ENCODE measurements at regions not wholly inside any gene's neighbourhood (a gene's known extent, or its start where the extent isn't known, plus 50 kb on each side); places are given as distances from the start of the nearest gene placed in this dataset.
"Not testable (repeated sequence)": the region's sequence is repeated elsewhere in the genome, so short reads cannot be mapped to it uniquely, and the experiment has no call there.

DNA sequence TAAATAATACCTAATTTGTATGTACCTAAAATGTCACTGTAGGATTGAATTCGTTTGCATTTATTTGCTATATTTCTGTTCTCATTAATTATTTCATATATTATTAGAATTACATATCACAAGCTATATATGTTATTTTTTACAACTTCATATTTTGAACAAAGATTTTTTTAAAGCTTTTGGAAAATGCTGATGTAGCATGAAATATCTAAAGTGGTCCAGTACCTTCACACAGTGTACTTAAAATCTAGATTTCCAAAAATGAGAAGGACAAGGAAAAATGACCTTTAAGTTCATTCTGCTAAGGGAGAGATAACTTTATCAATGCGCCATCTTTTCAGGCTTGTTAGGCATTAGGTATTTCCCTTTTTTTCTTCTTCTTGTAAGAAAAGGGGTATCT lies 71.8 kb downstream of the LARP7 start:
- peaks cover 55% of the 10 kb centered on the region for H3K27me3 ChIP-seq (ENCODE audit: insufficient read depth, low read length)

DNA sequence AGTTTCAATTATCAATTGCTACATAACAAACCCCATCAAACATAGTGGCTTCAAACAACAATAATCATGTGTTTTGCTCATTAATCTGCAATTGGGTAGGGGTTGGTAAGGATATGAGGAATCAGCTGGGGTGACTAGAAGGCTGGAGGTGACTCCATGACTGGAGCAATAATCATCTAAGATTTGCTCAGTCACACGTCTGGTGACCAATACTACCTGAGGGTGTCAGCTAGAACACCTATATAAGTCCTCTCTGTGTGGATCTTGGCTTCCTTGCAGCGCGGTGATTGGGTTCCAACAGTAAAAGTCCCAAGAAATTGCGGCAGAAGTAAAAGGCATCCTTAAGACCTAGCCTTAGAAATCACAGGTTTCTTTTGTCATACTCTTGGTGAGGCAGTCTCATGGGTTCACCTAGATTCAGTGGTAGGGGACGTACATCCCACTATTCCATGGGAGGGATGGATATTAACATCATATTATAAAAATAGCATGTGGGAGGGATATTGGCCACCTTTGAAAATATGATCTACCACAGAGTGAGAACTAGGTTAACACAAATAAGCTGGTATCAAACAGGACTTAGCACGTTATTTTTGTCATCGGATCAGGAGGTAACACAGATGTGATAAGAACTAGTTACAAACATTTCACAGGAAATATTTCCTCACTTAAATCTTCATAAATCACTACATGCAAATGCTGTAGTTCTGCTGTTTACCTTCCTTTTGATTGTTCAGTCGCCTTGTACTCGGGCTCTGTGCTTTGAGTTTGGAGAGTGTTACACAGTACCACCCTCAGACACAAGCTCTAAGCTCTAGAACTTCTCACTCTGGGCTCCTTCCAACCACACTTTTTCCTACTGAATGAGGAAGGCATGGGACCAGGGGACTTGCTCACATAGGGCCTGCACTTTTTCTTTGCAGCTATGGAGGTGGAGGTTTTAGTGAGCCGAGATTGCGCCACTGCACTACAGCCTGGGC lies 78.3 kb downstream of the LARP7 start:
- no peaks in the 10 kb centered on the region for H3K4me1 ChIP-seq (ENCODE audit: insufficient read depth, low read length)
- no peaks in the 10 kb centered on the region for H3K27me3 ChIP-seq (ENCODE audit: insufficient read depth, low read length)
- H3K9me3 ChIP-seq (ENCODE audit: low read depth, low read length), result no peaks in the 10 kb centered on the region
- no peak overlapping the region for H3K4me3 ChIP-seq (ENCODE audit: low read length)

More for the DNA sequence above, 71.8 kb downstream of the LARP7 start:
- H3K4me3 ChIP-seq (ENCODE audit: low read length), result no peak overlapping the region
- no peaks in the 10 kb centered on the region for H3K9me3 ChIP-seq (ENCODE audit: low read depth, low read length)
- peaks cover 15% of the 10 kb centered on the region for H3K4me1 ChIP-seq (ENCODE audit: insufficient read depth, low read length)

DNA sequence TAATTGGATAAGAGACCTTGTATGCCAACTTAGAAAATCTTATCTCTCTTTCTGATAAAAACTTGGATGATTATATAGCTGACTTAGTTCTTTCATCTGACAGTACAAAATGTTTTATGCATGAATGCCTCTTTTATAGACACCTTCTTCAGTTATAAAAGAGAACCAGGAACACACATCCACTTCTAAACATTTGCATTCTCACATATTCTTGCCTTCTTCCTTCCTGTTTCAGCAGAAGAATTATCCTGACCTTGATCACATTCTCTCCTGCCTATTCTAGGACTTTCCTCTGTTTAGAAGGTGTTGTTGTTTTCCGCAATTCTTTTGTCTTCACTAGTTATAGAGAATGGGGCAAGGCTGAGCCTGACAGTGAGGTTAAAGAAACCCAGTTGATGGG lies 80.9 kb downstream of the LARP7 start:
- Histone ChIP-seq H3K4me3 (ENCODE audit: low read length) (no peak overlapping the region), H3K27me3 (ENCODE audit: insufficient read depth, low read length) (no peaks in the 10 kb centered on the region), H3K9me3 (ENCODE audit: low read depth, low read length) (no peaks in the 10 kb centered on the region), H3K4me1 (ENCODE audit: insufficient read depth, low read length) (no peaks in the 10 kb centered on the region)

DNA sequence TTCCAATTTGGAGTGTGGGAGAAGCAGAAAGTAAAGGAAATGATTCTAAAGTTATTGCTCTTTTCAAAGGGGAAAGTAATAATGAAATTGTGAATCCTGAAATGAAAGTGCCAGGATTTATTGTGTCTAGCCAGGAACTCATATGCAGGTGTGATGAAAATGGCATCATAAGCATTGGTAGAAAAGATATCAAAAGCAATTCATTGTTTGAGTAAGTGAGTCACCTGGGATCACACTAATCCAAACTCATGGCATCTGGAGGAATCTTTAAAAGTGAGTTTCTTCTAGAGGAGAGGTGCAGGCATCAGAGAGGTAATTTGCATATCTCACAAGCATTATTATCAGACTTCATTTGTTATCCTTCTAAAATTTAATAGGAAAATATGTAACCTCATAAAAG lies 84.7 kb downstream of the LARP7 start:
- no peaks in the 10 kb centered on the region for H3K27me3 ChIP-seq (ENCODE audit: insufficient read depth, low read length)
- no peaks in the 10 kb centered on the region for H3K9me3 ChIP-seq (ENCODE audit: low read depth, low read length)
- H3K4me1 ChIP-seq (ENCODE audit: insufficient read depth, low read length), result no peaks in the 10 kb centered on the region
- no peak overlapping the region for H3K4me3 ChIP-seq (ENCODE audit: low read length)

DNA sequence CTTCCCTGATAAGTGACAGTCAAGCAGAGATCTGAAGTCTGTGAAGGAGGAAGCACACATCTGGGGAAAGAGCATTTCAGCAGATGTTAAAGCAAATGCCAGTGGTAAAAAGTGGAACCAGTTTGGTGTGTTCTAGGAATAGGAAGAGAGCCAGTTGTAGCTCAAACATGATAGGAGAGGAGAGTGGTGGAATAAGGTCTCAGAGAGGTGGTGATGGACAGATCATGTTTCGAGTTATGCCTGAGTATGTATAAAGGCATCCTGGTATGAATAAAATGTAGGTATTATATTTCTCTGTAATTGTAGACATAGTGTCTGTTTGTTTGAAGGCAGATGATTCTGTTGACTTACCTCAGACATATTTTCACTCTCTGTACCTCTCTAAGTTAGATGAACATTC lies 89.1 kb downstream of the LARP7 start:
- H3K9me3 ChIP-seq (ENCODE audit: low read depth, low read length), result no peaks in the 10 kb centered on the region
- no peaks in the 10 kb centered on the region for H3K4me1 ChIP-seq (ENCODE audit: insufficient read depth, low read length)
- H3K27me3 ChIP-seq (ENCODE audit: insufficient read depth, low read length), result no peaks in the 10 kb centered on the region
- H3K4me3 ChIP-seq (ENCODE audit: low read length), result no peak overlapping the region

DNA sequence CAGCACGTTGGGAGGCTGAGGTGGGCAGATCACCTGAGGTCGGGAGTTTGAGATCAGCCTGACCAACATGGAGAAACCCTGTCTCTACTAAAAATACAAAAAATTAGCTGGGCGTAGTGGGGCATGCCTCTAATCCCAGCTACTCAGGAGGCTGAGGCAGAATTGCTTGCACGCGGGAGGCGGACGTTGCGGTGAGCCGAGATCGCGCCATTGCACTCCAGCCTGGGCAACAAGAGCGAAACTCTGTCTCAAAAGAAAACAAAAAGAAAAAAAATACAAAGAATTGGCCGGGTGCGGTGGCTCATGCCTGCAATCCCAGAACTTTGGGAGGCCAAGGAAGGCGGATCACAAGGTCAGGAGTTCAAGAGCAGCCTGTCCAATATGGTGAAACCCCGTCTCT lies 90.8 kb downstream of the LARP7 start:
- H3K27me3 ChIP-seq (ENCODE audit: insufficient read depth, low read length); H3K9me3 ChIP-seq (ENCODE audit: low read depth, low read length); H3K4me3 ChIP-seq (ENCODE audit: low read length); H3K4me1 ChIP-seq (ENCODE audit: insufficient read depth, low read length): not testable (repeated sequence)

DNA sequence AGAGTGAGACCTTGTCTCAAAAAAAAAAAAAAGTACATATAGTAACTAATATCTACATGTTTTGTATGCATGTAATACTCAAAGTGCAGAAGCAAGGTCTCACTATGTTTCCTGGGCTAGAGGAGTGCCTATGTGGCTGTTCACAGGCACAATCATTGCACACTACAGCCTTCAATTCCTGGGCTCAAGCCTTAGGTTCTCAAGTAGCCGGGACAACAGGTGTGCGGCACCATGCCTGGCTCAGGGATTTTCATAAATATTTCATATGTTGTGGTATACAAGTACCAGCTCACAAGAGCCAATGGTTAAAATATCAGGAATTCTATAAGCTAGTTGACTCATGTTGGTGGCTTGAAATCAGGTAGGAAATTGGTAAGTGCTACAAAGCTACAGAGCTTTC lies 94.8 kb downstream of the LARP7 start:
- Histone ChIP-seq H3K4me1 (ENCODE audit: insufficient read depth, low read length) (no peaks in the 10 kb centered on the region), H3K9me3 (ENCODE audit: low read depth, low read length) (no peaks in the 10 kb centered on the region), H3K4me3 (ENCODE audit: low read length) (no peak overlapping the region), H3K27me3 (ENCODE audit: insufficient read depth, low read length) (no peaks in the 10 kb centered on the region)

DNA sequence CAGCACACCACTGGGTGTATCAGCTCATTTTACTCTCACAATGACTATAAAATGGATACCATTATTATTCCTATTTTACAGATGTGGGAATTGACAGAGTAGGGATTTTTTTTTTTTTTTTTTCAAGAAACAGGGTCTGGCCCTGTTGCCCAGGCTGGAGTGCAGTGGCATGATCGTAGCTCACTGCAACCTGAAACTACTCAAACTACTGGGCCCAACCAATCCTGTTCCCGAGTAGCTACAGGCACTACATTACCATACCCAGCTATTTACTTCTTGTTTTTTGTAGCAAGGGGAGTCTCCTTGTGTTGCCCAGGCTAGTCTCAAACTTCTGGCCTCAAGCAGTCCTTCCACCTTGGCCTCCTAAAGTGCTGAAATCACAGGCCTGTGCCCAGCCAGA lies 95.2 kb downstream of the LARP7 start:
- no peaks in the 10 kb centered on the region for H3K9me3 ChIP-seq (ENCODE audit: low read depth, low read length)
- H3K27me3 ChIP-seq (ENCODE audit: insufficient read depth, low read length), result no peaks in the 10 kb centered on the region
- H3K4me3 ChIP-seq (ENCODE audit: low read length), result no peak overlapping the region
- no peaks in the 10 kb centered on the region for H3K4me1 ChIP-seq (ENCODE audit: insufficient read depth, low read length)

DNA sequence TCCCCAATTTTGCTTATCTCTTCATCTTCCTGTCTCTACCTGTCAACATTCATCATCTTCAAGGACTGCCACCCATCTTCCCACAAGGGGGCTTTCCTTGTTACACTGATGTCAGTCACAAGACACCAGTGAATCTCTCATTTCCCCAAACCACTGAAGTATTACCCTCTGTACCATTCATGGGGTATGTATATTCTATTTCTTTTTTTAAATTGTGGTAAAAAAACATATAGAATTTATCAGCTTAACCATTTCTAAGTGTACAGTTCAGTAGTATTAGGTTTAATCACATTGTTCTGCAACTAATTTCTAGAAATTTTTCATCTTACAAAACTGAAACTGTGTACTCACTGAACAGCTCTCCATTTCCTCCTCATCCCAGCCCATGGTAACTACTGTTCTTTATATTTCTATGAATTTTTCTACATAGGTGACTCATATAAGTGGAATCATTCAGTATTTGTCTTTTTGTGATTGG lies 98.6 kb downstream of the LARP7 start:
- H3K9me3 ChIP-seq (ENCODE audit: low read depth, low read length), result no peaks in the 10 kb centered on the region
- no peaks in the 10 kb centered on the region for H3K4me1 ChIP-seq (ENCODE audit: insufficient read depth, low read length)
- H3K4me3 ChIP-seq (ENCODE audit: low read length), result no peak overlapping the region
- no peaks in the 10 kb centered on the region for H3K27me3 ChIP-seq (ENCODE audit: insufficient read depth, low read length)

DNA sequence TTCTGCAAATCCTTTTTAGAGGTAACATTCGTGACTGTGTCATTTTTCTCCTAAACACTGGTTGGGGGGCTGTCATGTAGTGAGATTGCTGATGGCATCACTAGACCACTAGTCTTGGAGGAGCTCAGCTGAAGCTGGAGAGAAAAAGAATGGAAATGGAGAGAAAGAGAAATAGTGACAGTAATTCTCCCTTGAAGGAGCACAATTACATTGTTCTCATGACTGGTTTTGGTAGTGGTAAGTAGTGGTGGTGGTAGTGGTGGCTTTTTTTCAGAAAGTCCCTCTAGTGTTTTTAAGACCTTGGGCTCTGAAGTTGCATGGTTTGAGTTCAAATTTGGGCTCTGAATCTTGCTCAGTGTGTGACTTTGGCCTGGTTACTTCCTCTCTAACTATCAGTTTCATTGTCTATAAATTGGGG lies 99.8 kb downstream of the LARP7 start:
- no peaks in the 10 kb centered on the region for H3K4me1 ChIP-seq (ENCODE audit: insufficient read depth, low read length)
- H3K4me3 ChIP-seq (ENCODE audit: low read length), result no peak overlapping the region
- no peaks in the 10 kb centered on the region for H3K9me3 ChIP-seq (ENCODE audit: low read depth, low read length)
- no peaks in the 10 kb centered on the region for H3K27me3 ChIP-seq (ENCODE audit: insufficient read depth, low read length)

DNA sequence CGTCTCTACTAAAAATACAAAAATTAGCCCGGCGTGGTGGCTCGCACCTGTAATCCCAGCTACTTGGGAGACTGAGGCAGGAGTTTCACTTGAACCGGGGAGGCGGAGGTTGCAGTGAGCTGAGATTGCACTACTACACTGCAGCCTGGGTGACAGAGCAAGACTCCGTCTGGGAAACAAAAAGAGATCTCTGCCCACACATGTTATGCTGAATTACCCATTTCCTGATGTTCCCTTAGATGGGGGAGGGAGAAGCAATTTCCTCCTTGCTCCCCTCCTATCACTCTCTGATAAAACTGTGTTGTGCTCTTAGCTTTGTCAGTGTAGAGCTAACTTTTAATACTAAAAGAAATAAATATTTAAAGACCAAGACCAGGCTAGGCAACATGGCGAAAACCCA lies 102.5 kb downstream of the LARP7 start:
- Histone ChIP-seq H3K27me3 (ENCODE audit: insufficient read depth, low read length) (no peaks in the 10 kb centered on the region), H3K9me3 (ENCODE audit: low read depth, low read length) (no peaks in the 10 kb centered on the region), H3K4me3 (ENCODE audit: low read length) (no peak overlapping the region), H3K4me1 (ENCODE audit: insufficient read depth, low read length) (no peaks in the 10 kb centered on the region)

DNA sequence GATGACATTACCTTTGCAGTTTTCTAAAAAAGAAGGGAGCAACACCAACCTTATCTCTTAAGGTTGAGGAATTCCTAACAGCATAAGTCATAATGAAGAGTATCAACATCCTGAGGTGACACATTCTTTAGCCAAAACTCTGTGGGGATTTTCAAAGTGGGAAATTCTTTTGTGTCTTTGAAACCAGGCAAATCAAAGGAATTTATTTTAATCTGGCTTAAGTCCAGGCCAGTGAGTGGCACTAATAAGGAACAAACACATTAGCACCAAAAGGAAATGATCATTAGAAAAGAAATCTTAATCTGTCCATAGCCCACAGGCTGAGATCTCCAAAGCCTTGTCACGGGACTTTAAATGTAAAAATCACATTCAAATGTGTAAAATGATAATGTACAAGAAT lies 110.1 kb downstream of the LARP7 start:
- Histone ChIP-seq H3K27me3 (ENCODE audit: insufficient read depth, low read length) (peaks cover 4% of the 10 kb centered on the region), H3K4me3 (ENCODE audit: low read length) (no peak overlapping the region), H3K9me3 (ENCODE audit: low read depth, low read length) (no peaks in the 10 kb centered on the region), H3K4me1 (ENCODE audit: insufficient read depth, low read length) (no peaks in the 10 kb centered on the region)

DNA sequence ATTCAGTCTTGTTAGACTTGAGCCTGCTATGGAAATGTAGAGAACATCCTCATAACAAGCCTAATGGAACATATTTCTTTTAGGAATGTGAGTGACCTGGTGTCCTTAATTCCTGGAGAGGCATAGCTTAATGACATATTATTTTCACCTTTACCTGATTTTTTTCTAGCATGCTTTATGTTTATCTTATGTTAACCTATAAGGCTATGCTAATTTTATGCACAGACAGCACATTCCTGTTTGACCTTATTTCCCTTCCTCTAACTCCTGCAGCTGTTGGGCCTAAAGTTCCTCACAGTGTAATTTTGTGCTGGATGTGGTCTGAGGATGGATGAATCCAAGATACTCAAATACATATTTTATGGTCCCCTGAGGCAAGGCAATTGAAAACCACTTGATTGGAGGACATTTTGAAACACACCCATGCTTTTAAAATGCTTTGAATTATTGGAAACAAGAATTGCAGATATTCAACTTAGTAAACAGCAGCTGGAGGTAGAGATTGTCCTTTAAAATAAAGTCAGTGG lies 111.5 kb downstream of the LARP7 start:
- no peaks in the 10 kb centered on the region for H3K9me3 ChIP-seq (ENCODE audit: low read depth, low read length)
- peaks cover 4% of the 10 kb centered on the region for H3K27me3 ChIP-seq (ENCODE audit: insufficient read depth, low read length)
- H3K4me3 ChIP-seq (ENCODE audit: low read length), result no peak overlapping the region
- H3K4me1 ChIP-seq (ENCODE audit: insufficient read depth, low read length), result no peaks in the 10 kb centered on the region

DNA sequence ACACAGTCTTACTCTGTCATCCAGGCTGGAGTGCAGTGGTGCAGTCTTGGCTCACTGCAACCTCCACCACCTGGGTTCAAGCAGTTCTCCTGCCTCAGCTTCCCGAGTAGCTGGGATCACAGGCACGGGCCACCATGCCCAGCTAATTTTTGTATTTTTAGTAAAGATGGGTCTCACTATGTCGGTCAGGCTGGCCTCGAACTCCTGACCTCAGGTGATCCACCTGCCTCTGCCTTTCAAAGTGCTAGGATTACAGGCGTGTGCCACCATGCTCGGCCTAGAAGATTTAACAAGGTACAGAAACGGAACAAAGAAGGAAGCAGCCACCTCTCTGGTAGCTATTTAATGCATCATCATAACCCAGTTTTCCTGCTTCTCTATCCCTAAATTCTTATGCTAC lies 113.8 kb downstream of the LARP7 start:
- H3K9me3 ChIP-seq (ENCODE audit: low read depth, low read length); H3K27me3 ChIP-seq (ENCODE audit: insufficient read depth, low read length); H3K4me3 ChIP-seq (ENCODE audit: low read length); H3K4me1 ChIP-seq (ENCODE audit: insufficient read depth, low read length): not testable (repeated sequence)

DNA sequence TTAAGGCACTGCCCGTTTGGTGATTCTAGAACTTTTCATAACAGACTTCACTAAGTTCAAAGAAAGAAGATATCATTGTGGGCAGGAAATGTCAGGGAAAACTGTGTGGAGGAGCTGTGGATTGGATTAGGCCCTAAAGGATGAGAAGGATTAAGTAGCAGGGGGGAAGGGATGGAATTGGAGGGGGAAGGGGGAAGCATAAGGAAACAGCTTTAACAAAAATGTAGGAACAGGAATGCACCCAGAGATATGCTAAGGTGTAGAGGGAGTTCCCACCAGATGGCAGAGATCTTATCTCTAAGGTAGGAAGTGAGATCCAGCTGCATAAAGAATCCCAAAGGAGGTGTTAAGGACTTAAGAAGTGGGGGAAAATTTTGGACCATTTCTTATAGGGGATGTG lies 114.5 kb downstream of the LARP7 start:
- H3K4me3 ChIP-seq (ENCODE audit: low read length), result no peak overlapping the region
- no peaks in the 10 kb centered on the region for H3K9me3 ChIP-seq (ENCODE audit: low read depth, low read length)
- peaks cover 4% of the 10 kb centered on the region for H3K27me3 ChIP-seq (ENCODE audit: insufficient read depth, low read length)
- H3K4me1 ChIP-seq (ENCODE audit: insufficient read depth, low read length), result no peaks in the 10 kb centered on the region

DNA sequence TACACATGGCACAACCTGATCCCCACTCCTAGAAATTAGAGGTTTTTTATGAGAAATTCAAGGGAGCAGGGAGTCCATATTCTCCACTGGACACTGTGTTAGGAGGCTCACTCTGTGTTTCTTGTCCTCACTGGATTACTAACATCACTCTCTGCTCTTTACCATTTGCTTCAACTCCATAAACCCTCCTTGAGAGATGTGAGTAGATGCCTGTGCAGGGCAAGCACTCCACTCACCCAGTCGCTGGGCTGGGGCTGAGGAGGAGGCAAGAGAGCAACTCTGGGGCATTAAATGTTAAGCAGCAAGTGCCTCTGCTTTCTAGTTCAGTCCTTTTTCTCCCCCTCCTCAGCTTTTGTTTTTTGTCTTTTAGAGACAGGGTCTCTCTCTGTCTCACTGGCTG lies 115.1 kb downstream of the LARP7 start:
- peaks cover 2% of the 10 kb centered on the region for H3K27me3 ChIP-seq (ENCODE audit: insufficient read depth, low read length)
- H3K4me3 ChIP-seq (ENCODE audit: low read length), result no peak overlapping the region
- H3K4me1 ChIP-seq (ENCODE audit: insufficient read depth, low read length), result no peaks in the 10 kb centered on the region
- H3K9me3 ChIP-seq (ENCODE audit: low read depth, low read length), result no peaks in the 10 kb centered on the region

All from mononuclear cell (primary cell).